Central memory CD8-positive, alpha-beta T cell (primary cell): ENCODE measurements at regions not wholly inside any gene's neighbourhood (a gene's known extent, or its start where the extent isn't known, plus 50 kb on each side); places are given as distances from the start of the nearest gene placed in this dataset.

Experiments
- ATAC-seq: fragments of 150-1000 bp; cut with Tn5 transposase; replicated peaks from 2 replicates; pipeline ENCODE4 v1.10.0; 2022; ENCODE audit warnings: mild to moderate bottlenecking, moderate FRiP score, moderate number of reproducible peaks; ENCODE audit not compliant: poor library complexity, severe bottlenecking; ENCODE audit errors: extremely low read depth
- DNase-seq, 2 donors: peaks; one replicate each; pipeline ENCODE4 v3.0.0; 2021; ENCODE audit warnings: low spot score in 2 of 2
- H3K27ac Mint-ChIP-seq: one replicate; pipeline ENCODE4 v1.8.0; 2022; ENCODE audit warnings: low read depth, mild to moderate bottlenecking, moderate library complexity, mixed read lengths
- H3K27me3 Mint-ChIP-seq: one replicate; pipeline ENCODE4 v1.8.0; 2022; ENCODE audit warnings: mixed read lengths
- H3K36me3 Mint-ChIP-seq: one replicate; pipeline ENCODE4 v1.8.0; 2022; ENCODE audit warnings: mild to moderate bottlenecking, moderate library complexity, mixed read lengths; ENCODE audit not compliant: insufficient read depth
- H3K4me1 Mint-ChIP-seq: one replicate; pipeline ENCODE4 v1.8.0; 2022; ENCODE audit warnings: mixed read lengths
- H3K4me3 Mint-ChIP-seq: one replicate; pipeline ENCODE4 v1.8.0; 2022; ENCODE audit warnings: mild to moderate bottlenecking, moderate library complexity, mixed read lengths
- H3K9me3 Mint-ChIP-seq: one replicate; pipeline ENCODE4 v1.8.0; 2022; ENCODE audit warnings: mixed read lengths

GRCh38 chr2:150640039-150640438 is 152.6 kb upstream of the RND3 start:
- Mint-ChIP-seq H3K27ac (no peak overlapping the region), H3K9me3 (peaks cover 5% of the 10 kb centered on the region), H3K4me3 (no peak overlapping the region), H3K4me1 (no peaks in the 10 kb centered on the region), H3K36me3 (no peaks in the 10 kb centered on the region), H3K27me3 (no peaks in the 10 kb centered on the region)
- DNase-seq = no peak
- ATAC-seq = no peak

GRCh38 chr2:150639383-150639782 is 151.9 kb upstream of the RND3 start:
- peaks cover 5% of the 10 kb centered on the region for H3K9me3 Mint-ChIP-seq
- H3K27me3 Mint-ChIP-seq = no peaks in the 10 kb centered on the region
- DNase-seq (no peak), ATAC-seq (no peak)
- H3K36me3 Mint-ChIP-seq = no peaks in the 10 kb centered on the region
- H3K27ac Mint-ChIP-seq = no peak overlapping the region
- no peaks in the 10 kb centered on the region for H3K4me1 Mint-ChIP-seq
- H3K4me3 Mint-ChIP-seq = no peak overlapping the region

- ATAC-seq (no peak), DNase-seq (no peak)
- Mint-ChIP-seq H3K9me3 (no peaks in the 10 kb centered on the region), H3K27ac (no peak overlapping the region), H3K27me3 (no peaks in the 10 kb centered on the region), H3K36me3 (no peaks in the 10 kb centered on the region), H3K4me3 (no peak overlapping the region), H3K4me1 (no peaks in the 10 kb centered on the region)
Measured at GRCh38 chr2:150631236-150631821, 143.9 kb upstream of the RND3 start.

- Mint-ChIP-seq H3K9me3 (no peaks in the 10 kb centered on the region), H3K4me3 (no peak overlapping the region), H3K27ac (no peak overlapping the region), H3K36me3 (no peaks in the 10 kb centered on the region), H3K4me1 (no peaks in the 10 kb centered on the region), H3K27me3 (no peaks in the 10 kb centered on the region)
- ATAC-seq = no peak
- DNase-seq = no peak
Measured at GRCh38 chr2:150630587-150631235, 143.2 kb upstream of the RND3 start.

- no peaks in the 10 kb centered on the region for H3K4me1 Mint-ChIP-seq
- H3K27ac Mint-ChIP-seq = no peak overlapping the region
Measured at GRCh38 chr2:150627526-150627925, 140.1 kb upstream of the RND3 start.

GRCh38 chr2:150626934-150627411 is 139.5 kb upstream of the RND3 start:
- no peaks in the 10 kb centered on the region for H3K4me1 Mint-ChIP-seq
- H3K27ac Mint-ChIP-seq = no peak overlapping the region
- H3K27me3 Mint-ChIP-seq = no peaks in the 10 kb centered on the region
- no peak for ATAC-seq
- no peaks in the 10 kb centered on the region for H3K36me3 Mint-ChIP-seq
- no peaks in the 10 kb centered on the region for H3K9me3 Mint-ChIP-seq
- no peak overlapping the region for H3K4me3 Mint-ChIP-seq
- DNase-seq = no peak

More at GRCh38 chr2:150627526-150627925, 140.1 kb upstream of the RND3 start:
- Mint-ChIP-seq H3K36me3 (no peaks in the 10 kb centered on the region), H3K4me3 (no peak overlapping the region), H3K27me3 (no peaks in the 10 kb centered on the region), H3K9me3 (no peaks in the 10 kb centered on the region)
- no peak for ATAC-seq
- DNase-seq = no peak

GRCh38 chr2:150625741-150626140 is 138.3 kb upstream of the RND3 start:
- Mint-ChIP-seq H3K9me3 (no peaks in the 10 kb centered on the region), H3K36me3 (no peaks in the 10 kb centered on the region), H3K4me1 (no peaks in the 10 kb centered on the region), H3K27me3 (no peaks in the 10 kb centered on the region), H3K27ac (no peak overlapping the region), H3K4me3 (no peak overlapping the region)
- DNase-seq (no peak), ATAC-seq (no peak)

- no peak for ATAC-seq
- Mint-ChIP-seq H3K36me3 (no peaks in the 10 kb centered on the region), H3K27me3 (no peaks in the 10 kb centered on the region), H3K9me3 (no peaks in the 10 kb centered on the region), H3K4me3 (no peak overlapping the region), H3K27ac (no peak overlapping the region), H3K4me1 (no peaks in the 10 kb centered on the region)
- no peak for DNase-seq
Measured at GRCh38 chr2:150625303-150625702, 137.8 kb upstream of the RND3 start.

GRCh38 chr2:150624001-150624401 is 136.5 kb upstream of the RND3 start:
- DNase-seq = no peak
- Mint-ChIP-seq H3K4me1 (no peaks in the 10 kb centered on the region), H3K27ac (no peak overlapping the region), H3K9me3 (no peaks in the 10 kb centered on the region), H3K4me3 (no peak overlapping the region), H3K27me3 (no peaks in the 10 kb centered on the region), H3K36me3 (no peaks in the 10 kb centered on the region)
- ATAC-seq = no peak

GRCh38 chr2:150621526-150622213 is 134.2 kb upstream of the RND3 start:
- ATAC-seq (no peak), DNase-seq (no peak)
- Mint-ChIP-seq H3K27me3 (no peaks in the 10 kb centered on the region), H3K9me3 (no peaks in the 10 kb centered on the region), H3K27ac (no peak overlapping the region), H3K36me3 (no peaks in the 10 kb centered on the region), H3K4me1 (no peaks in the 10 kb centered on the region), H3K4me3 (no peak overlapping the region)

- Mint-ChIP-seq H3K27ac (no peak overlapping the region), H3K27me3 (no peaks in the 10 kb centered on the region), H3K9me3 (no peaks in the 10 kb centered on the region), H3K4me1 (no peaks in the 10 kb centered on the region), H3K4me3 (no peak overlapping the region), H3K36me3 (no peaks in the 10 kb centered on the region)
- DNase-seq (no peak), ATAC-seq (no peak)
Measured at GRCh38 chr2:150620855-150621254, 133.4 kb upstream of the RND3 start.

GRCh38 chr2:150620416-150620815 is 132.9 kb upstream of the RND3 start:
- ATAC-seq (no peak), DNase-seq (no peak)
- Mint-ChIP-seq H3K27me3 (no peaks in the 10 kb centered on the region), H3K4me3 (no peak overlapping the region), H3K4me1 (no peaks in the 10 kb centered on the region), H3K9me3 (no peaks in the 10 kb centered on the region), H3K36me3 (no peaks in the 10 kb centered on the region), H3K27ac (no peak overlapping the region)
